Ascending aorta (tissue), 2 donors: ENCODE measurements at regions not wholly inside any gene's neighbourhood (a gene's known extent, or its start where the extent isn't known, plus 50 kb on each side); places are given as distances from the start of the nearest gene placed in this dataset.

Source experiments
- DNase-seq, 2 donors: peaks; one replicate each; pipeline ENCODE4 v3.0.0-alpha.2; 2019; ENCODE audit warnings: low spot score in 2 of 2
- H3K27ac ChIP-seq, 2 donors: fragments of 200-600 bp; sonication (generic); one replicate each; pipeline ENCODE4 v1.5.1; 2016 to 2017; ENCODE audit warnings: mild to moderate bottlenecking in 1 of 2
- H3K27me3 ChIP-seq: fragments of 200-600 bp; sonication (generic); one replicate; pipeline ENCODE4 v1.5.1; 2017
- H3K36me3 ChIP-seq, 2 donors: fragments of 200-600 bp; sonication (generic); one replicate each; pipeline ENCODE4 v1.5.1; 2016
- H3K4me1 ChIP-seq, 2 donors: fragments of 200-600 bp; sonication (generic); one replicate each; pipeline ENCODE4 v1.5.1; 2016 to 2017; ENCODE audit warnings: mild to moderate bottlenecking in 1 of 2
- H3K4me3 ChIP-seq, 2 donors: fragments of 200-600 bp; sonication (generic); one replicate each; pipeline ENCODE4 v1.5.1; 2016 to 2017; ENCODE audit warnings: mild to moderate bottlenecking in 1 of 2
- H3K9me3 ChIP-seq, 2 donors: fragments of 200-600 bp; sonication (generic); one replicate each; pipeline ENCODE4 v1.5.1; 2016
- intact Hi-C: fragments of 100-400 bp; cut with DNase I; formaldehyde crosslinking; loops from one replicate; pipeline ENCODE4 v1.15.1; 2023
- TF ChIP-seq, protein P1 (sequence below), 3 experiments: fragments of 200-600 bp in 2 of 3; fragments of 450-650 bp in 1 of 3; sonication (generic) in 2 of 3; IDR thresholded peaks; one replicate each; pipeline ENCODE4 v1.5.1; 2016 to 2019; ENCODE audit warnings: antibody characterized with exemption in 3 of 3, mild to moderate bottlenecking in 1 of 3, moderate library complexity in 1 of 3

DNA sequence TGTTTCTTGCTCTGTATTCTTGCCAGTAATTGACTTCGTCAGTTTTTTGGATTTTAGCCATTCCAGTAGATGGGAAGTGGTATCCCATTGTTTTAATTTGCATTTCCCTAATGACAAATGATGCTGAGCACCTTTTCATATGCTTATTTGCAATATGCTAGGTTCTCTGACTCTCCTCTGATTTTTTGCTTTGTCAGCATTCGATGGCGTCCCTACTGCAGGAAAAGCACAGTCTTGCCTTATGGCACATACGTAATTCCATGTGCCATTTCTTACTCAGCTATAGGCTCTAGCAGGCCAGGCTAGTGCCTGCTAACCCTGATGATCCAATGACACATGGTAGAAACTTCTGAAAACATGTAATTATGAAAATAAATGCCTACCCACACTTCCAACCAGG, 239.2 kb upstream of the ATP10A start:
- intact Hi-C loops: no loop called here
- no peak for DNase-seq
- H3K9me3 ChIP-seq: no peaks in the 10 kb centered on the region
- H3K36me3 ChIP-seq: no peaks in the 10 kb centered on the region
- H3K4me3 ChIP-seq: no peak overlapping the region
- H3K27ac ChIP-seq: no peak overlapping the region
- TF ChIP-seq, protein P1, sequence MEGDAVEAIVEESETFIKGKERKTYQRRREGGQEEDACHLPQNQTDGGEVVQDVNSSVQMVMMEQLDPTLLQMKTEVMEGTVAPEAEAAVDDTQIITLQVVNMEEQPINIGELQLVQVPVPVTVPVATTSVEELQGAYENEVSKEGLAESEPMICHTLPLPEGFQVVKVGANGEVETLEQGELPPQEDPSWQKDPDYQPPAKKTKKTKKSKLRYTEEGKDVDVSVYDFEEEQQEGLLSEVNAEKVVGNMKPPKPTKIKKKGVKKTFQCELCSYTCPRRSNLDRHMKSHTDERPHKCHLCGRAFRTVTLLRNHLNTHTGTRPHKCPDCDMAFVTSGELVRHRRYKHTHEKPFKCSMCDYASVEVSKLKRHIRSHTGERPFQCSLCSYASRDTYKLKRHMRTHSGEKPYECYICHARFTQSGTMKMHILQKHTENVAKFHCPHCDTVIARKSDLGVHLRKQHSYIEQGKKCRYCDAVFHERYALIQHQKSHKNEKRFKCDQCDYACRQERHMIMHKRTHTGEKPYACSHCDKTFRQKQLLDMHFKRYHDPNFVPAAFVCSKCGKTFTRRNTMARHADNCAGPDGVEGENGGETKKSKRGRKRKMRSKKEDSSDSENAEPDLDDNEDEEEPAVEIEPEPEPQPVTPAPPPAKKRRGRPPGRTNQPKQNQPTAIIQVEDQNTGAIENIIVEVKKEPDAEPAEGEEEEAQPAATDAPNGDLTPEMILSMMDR (IDR thresholded peaks at IDR 0.05): no peak
- no peaks in the 10 kb centered on the region for H3K27me3 ChIP-seq
- H3K4me1 ChIP-seq: no peaks in the 10 kb centered on the region

DNA sequence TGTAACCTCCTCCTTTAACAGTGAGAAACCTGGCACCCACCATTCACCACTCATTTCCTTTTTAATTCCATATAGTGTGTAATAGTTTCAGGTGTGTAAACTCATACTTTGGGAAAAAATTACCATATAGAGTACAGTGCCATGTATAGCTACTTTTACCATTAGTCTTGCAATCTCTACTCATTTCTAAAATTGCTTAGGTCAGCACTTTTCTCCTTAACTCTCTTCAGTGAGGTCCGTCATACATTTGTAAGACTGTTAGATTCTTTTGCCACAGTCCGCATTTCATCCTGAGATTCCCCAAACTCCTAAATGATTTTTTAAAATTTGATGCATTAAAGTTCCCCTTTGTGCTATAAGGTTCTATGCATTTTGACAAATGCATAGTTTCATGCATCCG, 238.3 kb upstream of the ATP10A start:
- intact Hi-C loops: no loop called here
- H3K36me3 ChIP-seq: no peaks in the 10 kb centered on the region
- no peak overlapping the region for H3K4me3 ChIP-seq
- H3K9me3 ChIP-seq: no peaks in the 10 kb centered on the region
- no peak for DNase-seq
- H3K27me3 ChIP-seq: no peaks in the 10 kb centered on the region
- no peaks in the 10 kb centered on the region for H3K4me1 ChIP-seq
- TF ChIP-seq, protein P1 (IDR thresholded peaks at IDR 0.05): no peak
- H3K27ac ChIP-seq: no peak overlapping the region

DNA sequence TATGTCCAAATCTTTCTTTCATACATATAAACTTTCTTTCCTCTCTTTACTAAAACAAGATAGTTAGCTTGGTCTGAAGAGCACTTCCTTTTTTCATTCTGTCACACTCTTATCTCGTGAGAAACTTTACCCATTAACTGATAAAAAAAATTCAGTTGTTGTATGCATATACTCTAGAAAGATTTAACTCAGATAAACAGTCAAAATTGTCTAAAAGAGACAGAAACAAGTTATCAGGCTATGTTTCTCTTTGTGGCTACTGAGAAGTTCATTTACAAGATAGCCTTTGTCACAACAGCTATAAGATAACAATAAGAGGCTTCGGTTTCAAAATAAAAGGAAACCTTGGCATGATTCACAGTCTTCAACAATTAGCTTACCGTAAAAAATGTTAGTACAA, 235.7 kb upstream of the ATP10A start:
- TF ChIP-seq, protein P1 (IDR thresholded peaks at IDR 0.05): no peak
- DNase-seq: no peak
- no peak overlapping the region for H3K27ac ChIP-seq
- H3K4me1 ChIP-seq: no peaks in the 10 kb centered on the region
- H3K27me3 ChIP-seq: no peaks in the 10 kb centered on the region
- intact Hi-C loops: loop anchor here (10.0 kb wide), 1 partner anchor 144 kb away; no protein-coding TSS in a partner anchor
- no peaks in the 10 kb centered on the region for H3K9me3 ChIP-seq
- no peak overlapping the region for H3K4me3 ChIP-seq
- no peaks in the 10 kb centered on the region for H3K36me3 ChIP-seq

DNA sequence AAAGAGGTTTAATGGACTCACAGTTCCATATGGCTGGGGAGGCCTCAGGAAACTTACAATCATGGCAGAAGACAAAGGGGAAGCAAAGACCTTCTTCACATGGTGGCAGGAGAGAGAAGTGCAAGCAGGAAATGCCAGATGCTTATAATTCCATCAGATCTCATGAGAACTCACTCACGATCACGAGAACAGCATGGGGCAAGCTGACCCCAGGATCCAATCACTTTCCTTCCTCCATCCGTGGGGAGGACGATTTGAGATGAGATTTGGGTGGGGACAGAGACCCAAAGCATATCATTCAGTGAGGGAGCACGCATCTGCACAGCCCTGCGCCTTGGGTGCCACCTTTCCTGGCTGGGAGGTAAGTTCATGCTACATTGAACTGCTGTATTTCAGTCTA, 234.1 kb upstream of the ATP10A start:
- Histone ChIP-seq H3K27me3 (no peaks in the 10 kb centered on the region), H3K4me3 (no peak overlapping the region), H3K27ac (no peak overlapping the region), H3K36me3 (no peaks in the 10 kb centered on the region), H3K9me3 (no peaks in the 10 kb centered on the region), H3K4me1 (no peaks in the 10 kb centered on the region)
- TF ChIP-seq, protein P1 (IDR thresholded peaks at IDR 0.05): no peak
- no peak for DNase-seq
- intact Hi-C loops: loop anchor here (10.0 kb wide), 1 partner anchor 142 kb away; no protein-coding TSS in a partner anchor

DNA sequence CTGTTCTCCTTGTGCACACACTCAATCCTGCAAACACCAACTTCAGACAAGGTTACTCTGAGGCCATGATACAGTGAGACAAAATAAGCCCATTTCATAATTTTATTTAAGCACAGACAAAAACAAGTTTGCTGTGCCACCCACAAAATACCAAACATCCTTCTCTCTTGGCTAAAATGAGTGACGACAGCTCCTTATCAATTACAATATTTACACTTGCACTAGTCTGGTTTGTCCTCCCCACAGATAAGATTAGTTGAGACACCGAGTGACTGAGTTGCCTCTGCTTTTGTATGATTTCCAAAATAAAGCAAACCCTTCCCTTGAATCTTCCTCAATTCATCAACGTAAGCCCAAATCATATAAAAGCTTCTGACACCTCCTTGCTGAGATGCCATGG, 233.5 kb upstream of the ATP10A start:
- H3K27ac ChIP-seq: no peak overlapping the region
- DNase-seq: no peak

More for the DNA sequence above, 233.5 kb upstream of the ATP10A start:
- Histone ChIP-seq H3K4me1 (no peaks in the 10 kb centered on the region), H3K27me3 (no peaks in the 10 kb centered on the region), H3K9me3 (no peaks in the 10 kb centered on the region), H3K4me3 (no peak overlapping the region), H3K36me3 (no peaks in the 10 kb centered on the region)
- intact Hi-C loops: loop anchor here (10.0 kb wide), 1 partner anchor 142 kb away; no protein-coding TSS in a partner anchor
- TF ChIP-seq, protein P1 (IDR thresholded peaks at IDR 0.05): no peak
